HG03457 (cell line): ENCODE measurements at regions not wholly inside any gene's neighbourhood (a gene's known extent, or its start where the extent isn't known, plus 50 kb on each side); places are given as distances from the start of the nearest gene placed in this dataset.

Source experiments
- ATAC-seq: cut with Tn5 transposase; IDR thresholded peaks from one replicate; pipeline ENCODE4 v1.9.1; 2021; ENCODE audit warnings: moderate number of reproducible peaks; ENCODE audit not compliant: unreplicated experiment

DNA sequence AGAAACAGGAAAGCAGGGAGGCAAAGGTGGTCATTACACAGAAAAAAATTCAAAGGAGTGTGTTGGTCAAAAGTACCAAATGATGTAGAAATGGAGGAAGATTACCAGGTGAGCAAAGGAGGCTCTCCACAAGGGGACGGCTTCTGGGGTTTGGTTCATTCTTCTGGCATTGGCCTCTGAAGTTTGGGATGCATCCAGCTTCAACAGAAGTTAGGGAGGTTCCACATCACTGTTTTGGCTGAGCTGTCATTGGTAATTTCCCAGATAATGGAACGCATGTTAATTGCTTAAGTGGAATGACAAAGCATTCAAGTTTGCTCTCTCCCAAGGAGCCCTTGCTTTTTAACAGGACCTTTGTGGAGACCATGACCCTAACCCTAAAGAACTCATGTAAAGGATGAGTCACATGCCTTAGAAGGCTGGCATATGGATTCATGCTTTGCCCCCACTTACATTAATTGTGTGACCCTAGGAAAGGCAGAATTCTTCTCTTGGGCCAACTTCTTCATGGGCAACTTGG is 398.6 kb downstream of the GPAM start:
- ATAC-seq: no peak

DNA sequence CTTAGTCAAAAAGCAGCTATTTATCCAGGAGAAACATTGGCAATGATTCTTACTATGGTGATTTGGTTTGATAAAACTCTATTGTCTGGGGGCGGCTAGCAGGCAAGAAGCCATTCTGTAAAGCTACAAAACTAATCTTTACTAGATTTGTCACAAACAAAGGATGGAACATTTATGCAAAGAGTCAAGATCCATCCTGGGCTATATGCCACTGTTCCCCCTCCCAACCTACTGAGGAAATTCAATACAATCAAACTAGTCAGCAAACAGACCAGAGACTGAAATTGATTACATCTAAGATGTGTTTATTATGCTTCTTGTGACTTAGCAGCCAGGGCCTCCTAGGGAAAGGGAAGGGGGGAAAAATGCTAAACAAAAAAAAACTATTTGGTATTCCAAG is 397.6 kb downstream of the GPAM start:
- no peak for ATAC-seq

GRCh38 chr10:111789821-111790220 is 393.7 kb downstream of the GPAM start:
- ATAC-seq: no peak

DNA sequence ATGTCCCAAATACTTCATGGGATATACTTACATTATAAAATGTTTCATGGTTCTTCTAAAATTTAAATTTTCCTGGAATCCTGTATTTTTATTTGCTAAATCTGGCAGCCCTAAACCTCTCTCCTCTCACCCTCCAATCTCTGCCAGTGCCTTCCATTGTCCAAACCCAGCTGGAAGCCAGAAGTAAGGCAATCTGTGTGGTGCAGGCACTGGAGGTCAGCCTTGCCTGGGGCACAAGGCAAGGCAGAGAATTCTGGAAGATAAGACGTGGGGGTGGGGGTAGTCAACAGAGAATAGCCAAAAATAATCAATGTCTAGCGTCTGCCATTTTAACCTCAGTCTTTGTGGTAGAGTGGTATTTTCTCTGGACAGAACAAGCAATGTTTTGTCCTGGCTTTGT is 381.7 kb downstream of the GPAM start:
- ATAC-seq: no peak

DNA sequence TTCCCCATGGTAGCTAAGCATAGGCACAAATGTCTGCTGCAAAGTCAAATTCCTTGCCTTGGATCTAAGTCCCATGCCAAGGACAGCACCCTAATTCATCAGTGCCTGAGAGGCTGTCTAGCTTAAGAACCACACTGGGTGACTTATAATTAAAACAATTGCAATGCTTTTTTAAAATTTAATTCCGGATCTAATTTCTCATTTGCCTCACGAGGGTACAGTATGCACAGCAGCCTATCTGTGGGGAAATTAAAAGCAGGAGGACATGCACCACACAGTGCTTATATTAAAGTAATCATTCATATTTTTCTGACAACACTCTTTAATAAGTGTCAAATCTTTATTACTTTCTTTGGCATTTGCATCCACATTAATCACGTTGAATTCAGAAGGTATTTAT is 378.8 kb downstream of the GPAM start:
- ATAC-seq: no peak

DNA sequence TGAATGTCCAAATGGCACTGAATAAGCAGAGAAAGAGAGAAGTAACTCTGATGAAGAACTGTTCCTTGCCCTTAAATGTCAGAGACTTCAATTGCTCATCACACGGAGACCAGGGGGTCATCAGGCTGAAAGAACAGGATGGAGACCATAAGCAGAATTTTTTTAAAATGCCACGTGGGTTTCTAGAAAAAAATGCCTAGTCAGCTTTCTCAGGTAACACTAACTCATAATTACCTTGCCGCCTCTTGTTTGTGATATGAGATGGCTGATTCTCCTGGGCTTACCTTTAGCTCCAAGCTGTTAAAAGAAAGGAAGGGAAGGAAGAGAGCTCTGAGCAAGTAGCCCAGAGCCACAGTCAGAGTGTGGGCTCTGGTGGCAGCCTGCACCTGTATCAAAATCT is 372.0 kb downstream of the GPAM start:
- no peak for ATAC-seq

- ATAC-seq: no peak
Observed at GRCh38 chr10:111820471-111820870, 363.1 kb downstream of the GPAM start.

GRCh38 chr10:111821871-111822270 is 361.7 kb downstream of the GPAM start:
- no peak for ATAC-seq

DNA sequence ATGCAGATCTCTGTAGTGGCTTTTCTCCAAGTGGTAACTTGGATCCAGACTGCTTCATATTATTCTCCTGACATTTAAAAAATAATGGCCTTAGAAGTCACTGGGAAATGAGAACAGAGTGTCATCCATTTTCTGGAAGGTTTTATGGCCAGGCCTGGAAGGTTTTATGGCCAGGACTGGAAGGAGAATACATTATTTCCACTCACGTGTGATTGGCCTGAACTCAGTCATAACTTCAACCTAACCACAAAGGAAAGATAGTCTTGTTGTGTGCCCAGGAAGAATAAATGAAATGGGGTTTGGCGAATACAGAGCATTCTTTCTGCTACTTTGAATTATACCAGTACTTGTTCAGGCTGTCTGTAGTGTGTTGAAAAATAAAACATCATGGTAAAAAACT is 360.9 kb downstream of the GPAM start:
- no peak for ATAC-seq

DNA sequence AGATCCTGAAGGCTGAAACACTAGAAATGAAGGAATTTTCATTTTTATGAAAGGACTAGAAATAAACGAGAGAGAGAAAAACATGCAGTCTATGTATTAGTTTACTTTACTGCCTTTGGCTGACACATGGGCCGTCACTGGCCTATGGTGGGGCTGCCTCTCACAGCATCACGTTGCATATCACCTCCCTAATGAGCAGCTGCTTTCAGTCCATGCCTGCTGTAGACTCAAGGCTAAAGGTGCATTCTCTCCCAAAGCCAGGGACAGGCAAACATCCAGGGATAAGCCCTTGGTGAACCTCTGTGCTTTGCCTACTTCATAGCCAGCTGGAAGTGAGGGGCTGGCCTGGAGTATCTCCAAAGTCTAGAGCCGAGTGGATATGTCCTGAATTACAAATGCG is 359.4 kb downstream of the GPAM start:
- no peak for ATAC-seq

- ATAC-seq: no peak
Observed at GRCh38 chr10:111830359-111830758, 353.2 kb downstream of the GPAM start.

DNA sequence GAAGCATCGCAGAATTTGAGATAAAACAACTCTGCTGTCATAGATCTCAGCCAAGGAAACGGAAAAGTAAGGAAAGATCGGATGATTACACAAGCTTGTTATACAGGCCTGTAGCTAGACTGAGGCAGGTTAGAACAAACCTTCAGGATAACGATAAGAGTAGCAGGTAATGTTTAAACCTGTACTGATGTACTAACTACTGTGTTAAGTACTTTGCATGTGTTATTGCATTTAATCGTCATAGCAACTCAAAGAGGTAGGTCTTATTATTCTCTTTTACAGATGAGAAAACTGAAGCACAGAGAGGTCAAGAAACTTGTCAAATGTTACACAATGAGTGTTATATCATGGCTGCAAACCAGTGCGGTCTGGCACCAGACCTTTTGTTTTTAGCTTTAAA is 352.5 kb downstream of the GPAM start:
- no peak for ATAC-seq

- ATAC-seq: no peak
Observed at GRCh38 chr10:111833251-111833650, 350.3 kb downstream of the GPAM start.

DNA sequence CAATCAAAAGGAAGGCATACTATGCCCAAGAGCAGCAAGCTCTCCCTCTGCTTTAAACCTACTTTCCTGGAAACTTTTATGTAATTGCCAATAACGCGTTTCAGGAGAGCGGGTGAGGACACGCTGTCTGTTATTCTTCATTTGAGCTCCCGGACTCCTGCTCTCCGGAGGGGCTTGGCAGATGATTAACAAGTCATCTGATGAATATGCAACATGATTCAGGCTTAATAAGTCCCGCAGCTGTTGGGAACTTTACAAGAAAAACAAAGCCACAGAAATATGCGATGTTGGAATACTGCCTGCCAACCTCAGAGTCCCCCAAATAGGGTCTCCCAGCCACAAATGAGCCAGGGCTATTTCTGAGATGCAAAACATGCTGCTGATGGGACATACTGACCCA is 348.0 kb downstream of the GPAM start:
- ATAC-seq: no peak

- ATAC-seq: no peak
Observed at GRCh38 chr10:111836064-111836463, 347.5 kb downstream of the GPAM start.

GRCh38 chr10:111836571-111836970 is 347.0 kb downstream of the GPAM start:
- no peak for ATAC-seq

GRCh38 chr10:111837086-111837485 is 346.5 kb downstream of the GPAM start:
- ATAC-seq: no peak

- ATAC-seq: no peak
Observed at GRCh38 chr10:111837985-111838384, 345.6 kb downstream of the GPAM start.

GRCh38 chr10:111840546-111840945 is 343.0 kb downstream of the GPAM start:
- no peak for ATAC-seq

GRCh38 chr10:111852801-111853200 is 330.8 kb downstream of the GPAM start:
- ATAC-seq: no peak

GRCh38 chr10:111856631-111857030 is 326.9 kb downstream of the GPAM start:
- ATAC-seq: no peak

- no peak for ATAC-seq
Observed at GRCh38 chr10:111865550-111865949, 318.0 kb downstream of the GPAM start.

DNA sequence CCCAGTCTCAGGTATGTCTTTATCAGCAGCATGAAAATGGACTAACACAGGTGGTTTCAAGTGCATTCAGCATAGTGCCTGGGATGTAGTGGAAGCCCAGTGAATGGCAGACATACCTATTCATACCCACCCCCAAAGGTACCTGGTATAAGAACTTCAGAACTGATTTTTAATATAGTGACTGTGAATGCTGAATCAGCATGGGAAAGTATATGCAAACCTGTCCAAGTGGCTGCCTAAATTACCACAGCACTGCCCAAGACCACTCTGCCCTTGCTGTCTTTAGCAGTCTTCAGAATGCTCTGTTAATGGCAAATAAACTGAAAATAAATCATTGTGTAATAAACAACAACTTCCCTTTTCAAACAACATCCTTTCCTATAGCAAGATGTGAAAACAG is 312.1 kb downstream of the GPAM start:
- no peak for ATAC-seq

GRCh38 chr10:111872591-111872990 is 311.0 kb downstream of the GPAM start:
- no peak for ATAC-seq
